ENCODE measurements at regions not wholly inside any gene's neighbourhood (a gene's known extent, or its start where the extent isn't known, plus 50 kb on each side); places are given as distances from the start of the nearest gene placed in this dataset.

DNA sequence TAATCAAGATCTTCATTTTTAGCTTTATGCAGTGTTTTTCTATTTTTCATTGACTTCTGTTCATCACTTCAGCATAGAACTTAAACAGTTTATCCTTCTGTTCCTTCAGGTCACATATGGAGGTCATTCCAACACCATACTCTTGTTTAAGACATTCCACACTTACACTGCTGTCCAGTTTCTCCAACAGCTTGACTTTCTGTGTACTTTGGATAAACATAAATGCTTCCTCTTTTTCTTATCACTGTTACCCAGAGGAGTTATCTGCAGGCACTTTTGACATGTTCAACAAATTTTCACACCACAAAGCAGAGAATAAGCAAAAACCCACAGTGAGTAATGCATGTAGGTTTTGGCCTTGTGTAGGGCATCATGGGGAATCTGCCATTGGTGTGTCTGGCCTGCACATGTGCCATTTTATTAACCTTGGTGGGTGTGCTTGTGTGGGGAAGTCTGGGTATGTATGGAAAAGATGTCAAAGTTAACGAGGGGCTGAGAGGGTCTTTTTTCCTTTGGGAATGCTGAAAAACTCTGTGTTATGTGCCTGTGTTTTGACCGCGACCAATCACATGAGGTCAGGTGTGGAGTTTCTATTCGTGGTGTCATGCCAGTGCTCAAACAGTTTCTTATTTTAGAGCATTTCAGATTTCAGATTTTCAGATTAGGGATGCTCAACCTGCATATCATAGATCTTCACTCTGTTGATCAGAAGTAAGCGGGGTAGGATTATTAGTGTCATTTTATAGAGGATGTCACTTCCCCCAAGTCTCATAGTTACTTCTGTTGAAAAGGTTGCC lies 53.9 kb upstream of the ACVR1 start:
- Histone ChIP-seq H3K4me1 (ENCODE audit: control insufficient read depth, extremely low read depth, insufficient read depth, low read length) (no peaks in the 10 kb centered on the region), H3K4me3 (replicated peaks in 1 of 3; ENCODE audit: insufficient read depth in 1 of 3, low read depth in 1 of 3, low read length in 3 of 3) (no peak overlapping the region), H3K9me3 (replicated peaks; ENCODE audit: control insufficient read depth, insufficient read depth, low read length) (no peaks in the 10 kb centered on the region), H3K27ac (ENCODE audit: insufficient read depth, low read depth, low read length) (no peak overlapping the region), H2AFZ (ENCODE audit: low read depth, low read length) (no peak overlapping the region), H3K4me2 (ENCODE audit: insufficient read depth, low read length) (no peak overlapping the region), H3K9me1 (replicated peaks; ENCODE audit: control insufficient read depth, extremely low read depth, insufficient read depth, low read length) (no peaks in the 10 kb centered on the region), H4K20me1 (replicated peaks; ENCODE audit: control insufficient read depth, extremely low read depth, insufficient read depth, low read length) (no peaks in the 10 kb centered on the region), H3K9ac (replicated peaks; ENCODE audit: extremely low read depth, insufficient read depth, low read length) (no peak overlapping the region), H3K27me3 (ENCODE audit: control insufficient read depth in 2 of 2, insufficient read depth in 2 of 2, low read length in 2 of 2) (peaks cover 0 to 1% of the 10 kb centered on the region in 2 experiments), H3K36me3 (ENCODE audit: control insufficient read depth in 2 of 2, extremely low read depth in 1 of 2, insufficient read depth in 2 of 2, low read length in 2 of 2) (no peaks in the 10 kb centered on the region), H3K79me2 (ENCODE audit: control insufficient read depth, insufficient read depth, low read length) (no peaks in the 10 kb centered on the region)
- dilution Hi-C loops (cut with MboI; ENCODE audit: extremely low pct_ligation_motif_present, low sequenced_read_pairs) (no loop called here), intact Hi-C loops (cut with micrococcal nuclease) (no loop called here)
- FAIRE-seq (no peak), DNase-seq (ENCODE audit: low read depth, low spot score) (peak; percentile 13)
- CTCF ChIA-PET = no interaction called here
- BruUV-seq (replicated peaks) = no TSS peak
- POLR2A ChIA-PET = no interaction called here
- TF ChIP-seq, protein P1, sequence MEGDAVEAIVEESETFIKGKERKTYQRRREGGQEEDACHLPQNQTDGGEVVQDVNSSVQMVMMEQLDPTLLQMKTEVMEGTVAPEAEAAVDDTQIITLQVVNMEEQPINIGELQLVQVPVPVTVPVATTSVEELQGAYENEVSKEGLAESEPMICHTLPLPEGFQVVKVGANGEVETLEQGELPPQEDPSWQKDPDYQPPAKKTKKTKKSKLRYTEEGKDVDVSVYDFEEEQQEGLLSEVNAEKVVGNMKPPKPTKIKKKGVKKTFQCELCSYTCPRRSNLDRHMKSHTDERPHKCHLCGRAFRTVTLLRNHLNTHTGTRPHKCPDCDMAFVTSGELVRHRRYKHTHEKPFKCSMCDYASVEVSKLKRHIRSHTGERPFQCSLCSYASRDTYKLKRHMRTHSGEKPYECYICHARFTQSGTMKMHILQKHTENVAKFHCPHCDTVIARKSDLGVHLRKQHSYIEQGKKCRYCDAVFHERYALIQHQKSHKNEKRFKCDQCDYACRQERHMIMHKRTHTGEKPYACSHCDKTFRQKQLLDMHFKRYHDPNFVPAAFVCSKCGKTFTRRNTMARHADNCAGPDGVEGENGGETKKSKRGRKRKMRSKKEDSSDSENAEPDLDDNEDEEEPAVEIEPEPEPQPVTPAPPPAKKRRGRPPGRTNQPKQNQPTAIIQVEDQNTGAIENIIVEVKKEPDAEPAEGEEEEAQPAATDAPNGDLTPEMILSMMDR (IDR thresholded peaks at IDR 0.05; ENCODE audit: extremely low read depth in 1 of 2, insufficient read depth in 1 of 2, low read depth in 1 of 2, low read length in 2 of 2) = no peak
- no peak for TF ChIP-seq EZH2 (IDR thresholded peaks at IDR 0.05; ENCODE audit: borderline replicate concordance, low read depth, low read length, severe bottlenecking)

- Histone ChIP-seq H3K9me3 (replicated peaks; ENCODE audit: control insufficient read depth, insufficient read depth, low read length) (no peaks in the 10 kb centered on the region), H4K20me1 (replicated peaks; ENCODE audit: control insufficient read depth, extremely low read depth, insufficient read depth, low read length) (no peaks in the 10 kb centered on the region), H3K27ac (ENCODE audit: insufficient read depth, low read depth, low read length) (no peak overlapping the region), H3K36me3 (ENCODE audit: control insufficient read depth in 2 of 2, extremely low read depth in 1 of 2, insufficient read depth in 2 of 2, low read length in 2 of 2) (no peaks in the 10 kb centered on the region), H3K9me1 (replicated peaks; ENCODE audit: control insufficient read depth, extremely low read depth, insufficient read depth, low read length) (no peaks in the 10 kb centered on the region), H3K79me2 (ENCODE audit: control insufficient read depth, insufficient read depth, low read length) (no peaks in the 10 kb centered on the region), H3K9ac (replicated peaks; ENCODE audit: extremely low read depth, insufficient read depth, low read length) (no peak overlapping the region), H3K4me1 (ENCODE audit: control insufficient read depth, extremely low read depth, insufficient read depth, low read length) (no peaks in the 10 kb centered on the region), H3K4me3 (replicated peaks in 1 of 3; ENCODE audit: insufficient read depth in 1 of 3, low read depth in 1 of 3, low read length in 3 of 3) (no peak overlapping the region), H2AFZ (ENCODE audit: low read depth, low read length) (no peak overlapping the region), H3K4me2 (ENCODE audit: insufficient read depth, low read length) (no peak overlapping the region), H3K27me3 (ENCODE audit: control insufficient read depth in 2 of 2, insufficient read depth in 2 of 2, low read length in 2 of 2) (peaks cover 0 to 1% of the 10 kb centered on the region in 2 experiments)
- ChIA-PET CTCF (interaction anchor here (1.6 kb wide), 1 partner anchor 151 kb away, joined by 4 read pairs; no protein-coding TSS in a partner anchor), POLR2A (no interaction called here)
- TF ChIP-seq, protein P2, sequence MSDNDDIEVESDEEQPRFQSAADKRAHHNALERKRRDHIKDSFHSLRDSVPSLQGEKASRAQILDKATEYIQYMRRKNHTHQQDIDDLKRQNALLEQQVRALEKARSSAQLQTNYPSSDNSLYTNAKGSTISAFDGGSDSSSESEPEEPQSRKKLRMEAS (IDR thresholded peaks at IDR 0.05; ENCODE audit: insufficient read depth, insufficient read length) = no peak
- no peak for TF ChIP-seq POLR2A (IDR thresholded peaks at IDR 0.05; ENCODE audit: low read depth, low read length)
- no peak for TF ChIP-seq MYC (IDR thresholded peaks at IDR 0.05; ENCODE audit: low read depth, low read length)
- TF ChIP-seq FOS (IDR thresholded peaks at IDR 0.05; ENCODE audit: borderline replicate concordance, insufficient read depth, low read length) = no peak
- TF ChIP-seq POLR2AphosphoS5 (IDR thresholded peaks at IDR 0.05; ENCODE audit: insufficient read depth, low read depth, low read length) = no peak
- TF ChIP-seq GATA2 (IDR thresholded peaks at IDR 0.05; ENCODE audit: insufficient read depth, insufficient read length, low read depth, low read length) = no peak
- TF ChIP-seq EZH2 (IDR thresholded peaks at IDR 0.05; ENCODE audit: borderline replicate concordance, low read depth, low read length, severe bottlenecking) = no peak
- TF ChIP-seq, protein P1 (IDR thresholded peaks at IDR 0.05; ENCODE audit: extremely low read depth in 1 of 2, insufficient read depth in 1 of 2, low read depth in 1 of 2, low read length in 2 of 2) = no peak
- TF ChIP-seq JUN (IDR thresholded peaks at IDR 0.05; ENCODE audit: borderline replicate concordance, insufficient read depth, insufficient read length, low read depth) = no peak
- BruUV-seq (replicated peaks) = no TSS peak
- dilution Hi-C loops (cut with MboI; ENCODE audit: extremely low pct_ligation_motif_present, low sequenced_read_pairs) (no loop called here), intact Hi-C loops (cut with micrococcal nuclease) (no loop called here)
- DNase-seq (ENCODE audit: low read depth, low spot score) (no peak), FAIRE-seq (no peak)
Measured at GRCh38 chr2:157928372-157928771, 52.2 kb upstream of the ACVR1 start.

Data from endothelial cell of umbilical vein (primary cell).